ENCODE measurements at regions not wholly inside any gene's neighbourhood (a gene's known extent, or its start where the extent isn't known, plus 50 kb on each side); places are given as distances from the start of the nearest gene placed in this dataset.

- H3K36me3 Mint-ChIP-seq (ENCODE audit: low read depth): no peaks in the 10 kb centered on the region
- peaks cover 5% of the 10 kb centered on the region for H3K9me3 Mint-ChIP-seq
- H3K27ac Mint-ChIP-seq: no peak overlapping the region
- H3K4me3 Mint-ChIP-seq: no peak overlapping the region
- H3K27me3 Mint-ChIP-seq (ENCODE audit: low read depth): no peaks in the 10 kb centered on the region
- intact Hi-C loops (cut with micrococcal nuclease): no loop called here
- CTCF ChIA-PET: no interaction called here
- DNase-seq: no peak
- H3K4me1 Mint-ChIP-seq (ENCODE audit: low read depth): no peaks in the 10 kb centered on the region
Measured at GRCh38 chr4:132605551-132605950, 543.5 kb upstream of the PCDH10 start.

GRCh38 chr4:132614682-132615081 lies 534.4 kb upstream of the PCDH10 start:
- intact Hi-C loops (cut with micrococcal nuclease): no loop called here
- Mint-ChIP-seq H3K4me1 (ENCODE audit: low read depth) (no peaks in the 10 kb centered on the region), H3K27ac (no peak overlapping the region), H3K36me3 (ENCODE audit: low read depth) (peaks cover 2% of the 10 kb centered on the region), H3K9me3 (peaks cover 14% of the 10 kb centered on the region), H3K27me3 (ENCODE audit: low read depth) (no peaks in the 10 kb centered on the region), H3K4me3 (no peak overlapping the region)
- CTCF ChIA-PET: no interaction called here
- DNase-seq: no peak

GRCh38 chr4:132619968-132620367 lies 529.1 kb upstream of the PCDH10 start:
- H3K4me3 Mint-ChIP-seq: no peak overlapping the region
- no peaks in the 10 kb centered on the region for H3K27me3 Mint-ChIP-seq (ENCODE audit: low read depth)
- H3K4me1 Mint-ChIP-seq (ENCODE audit: low read depth): no peaks in the 10 kb centered on the region
- intact Hi-C loops (cut with micrococcal nuclease): no loop called here
- H3K9me3 Mint-ChIP-seq: peaks cover 19% of the 10 kb centered on the region
- H3K36me3 Mint-ChIP-seq (ENCODE audit: low read depth): peaks cover 2% of the 10 kb centered on the region
- CTCF ChIA-PET: no interaction called here
- no peak overlapping the region for H3K27ac Mint-ChIP-seq
- no peak for DNase-seq

GRCh38 chr4:132642016-132642817 lies 506.9 kb upstream of the PCDH10 start:
- H3K27ac Mint-ChIP-seq: no peak overlapping the region
- no peaks in the 10 kb centered on the region for H3K27me3 Mint-ChIP-seq (ENCODE audit: low read depth)
- H3K36me3 Mint-ChIP-seq (ENCODE audit: low read depth): no peaks in the 10 kb centered on the region
- no peaks in the 10 kb centered on the region for H3K4me1 Mint-ChIP-seq (ENCODE audit: low read depth)
- CTCF ChIA-PET: no interaction called here
- H3K4me3 Mint-ChIP-seq: no peak overlapping the region
- H3K9me3 Mint-ChIP-seq: no peaks in the 10 kb centered on the region
- intact Hi-C loops (cut with micrococcal nuclease): no loop called here
- peak; percentile 6 for DNase-seq

GRCh38 chr4:132646186-132646585 lies 502.9 kb upstream of the PCDH10 start:
- H3K4me1 Mint-ChIP-seq (ENCODE audit: low read depth): no peaks in the 10 kb centered on the region
- CTCF ChIA-PET: no interaction called here
- intact Hi-C loops (cut with micrococcal nuclease): no loop called here
- no peaks in the 10 kb centered on the region for H3K27me3 Mint-ChIP-seq (ENCODE audit: low read depth)
- H3K36me3 Mint-ChIP-seq (ENCODE audit: low read depth): no peaks in the 10 kb centered on the region
- H3K9me3 Mint-ChIP-seq: peaks cover 4% of the 10 kb centered on the region
- no peak overlapping the region for H3K27ac Mint-ChIP-seq
- no peak overlapping the region for H3K4me3 Mint-ChIP-seq
- DNase-seq: no peak

- Mint-ChIP-seq H3K27ac (no peak overlapping the region), H3K9me3 (peaks cover 14% of the 10 kb centered on the region), H3K4me3 (no peak overlapping the region), H3K27me3 (ENCODE audit: low read depth) (no peaks in the 10 kb centered on the region), H3K36me3 (ENCODE audit: low read depth) (no peaks in the 10 kb centered on the region), H3K4me1 (ENCODE audit: low read depth) (no peaks in the 10 kb centered on the region)
- DNase-seq: no peak
- CTCF ChIA-PET: interaction anchor here (0.6 kb wide), 1 partner anchor 766 kb away, joined by 3 read pairs; no protein-coding TSS in a partner anchor
- intact Hi-C loops (cut with micrococcal nuclease): no loop called here
Measured at GRCh38 chr4:132651196-132651595, 497.9 kb upstream of the PCDH10 start.

- DNase-seq: no peak
- intact Hi-C loops (cut with micrococcal nuclease): no loop called here
- Mint-ChIP-seq H3K9me3 (peaks cover 7% of the 10 kb centered on the region), H3K4me1 (ENCODE audit: low read depth) (no peaks in the 10 kb centered on the region), H3K4me3 (no peak overlapping the region), H3K36me3 (ENCODE audit: low read depth) (no peaks in the 10 kb centered on the region), H3K27ac (no peak overlapping the region), H3K27me3 (ENCODE audit: low read depth) (no peaks in the 10 kb centered on the region)
- CTCF ChIA-PET: no interaction called here
Measured at GRCh38 chr4:132660181-132660580, 488.9 kb upstream of the PCDH10 start.

GRCh38 chr4:132662456-132662855 lies 486.6 kb upstream of the PCDH10 start:
- Mint-ChIP-seq H3K9me3 (peaks cover 5% of the 10 kb centered on the region), H3K4me1 (ENCODE audit: low read depth) (no peaks in the 10 kb centered on the region), H3K27ac (no peak overlapping the region), H3K36me3 (ENCODE audit: low read depth) (no peaks in the 10 kb centered on the region), H3K4me3 (no peak overlapping the region), H3K27me3 (ENCODE audit: low read depth) (no peaks in the 10 kb centered on the region)
- CTCF ChIA-PET: no interaction called here
- intact Hi-C loops (cut with micrococcal nuclease): no loop called here
- DNase-seq: no peak

GRCh38 chr4:132669786-132670185 lies 479.3 kb upstream of the PCDH10 start:
- H3K4me3 Mint-ChIP-seq: no peak overlapping the region
- no peaks in the 10 kb centered on the region for H3K27me3 Mint-ChIP-seq (ENCODE audit: low read depth)
- no peaks in the 10 kb centered on the region for H3K36me3 Mint-ChIP-seq (ENCODE audit: low read depth)
- no peak overlapping the region for H3K27ac Mint-ChIP-seq
- peaks cover 6% of the 10 kb centered on the region for H3K9me3 Mint-ChIP-seq
- H3K4me1 Mint-ChIP-seq (ENCODE audit: low read depth): no peaks in the 10 kb centered on the region
- DNase-seq: no peak
- CTCF ChIA-PET: no interaction called here
- intact Hi-C loops (cut with micrococcal nuclease): no loop called here

- no peaks in the 10 kb centered on the region for H3K36me3 Mint-ChIP-seq (ENCODE audit: low read depth)
Measured at GRCh38 chr4:132670557-132670956, 478.5 kb upstream of the PCDH10 start.

GRCh38 chr4:132683957-132684356 lies 465.1 kb upstream of the PCDH10 start:
- DNase-seq: no peak
- no peaks in the 10 kb centered on the region for H3K36me3 Mint-ChIP-seq (ENCODE audit: low read depth)
- intact Hi-C loops (cut with micrococcal nuclease): no loop called here
- CTCF ChIA-PET: no interaction called here
- H3K4me1 Mint-ChIP-seq (ENCODE audit: low read depth): no peaks in the 10 kb centered on the region
- H3K4me3 Mint-ChIP-seq: no peak overlapping the region
- peaks cover 17% of the 10 kb centered on the region for H3K9me3 Mint-ChIP-seq
- H3K27ac Mint-ChIP-seq: no peak overlapping the region
- no peaks in the 10 kb centered on the region for H3K27me3 Mint-ChIP-seq (ENCODE audit: low read depth)

More at GRCh38 chr4:132670557-132670956, 478.5 kb upstream of the PCDH10 start:
- intact Hi-C loops (cut with micrococcal nuclease): no loop called here
- H3K27me3 Mint-ChIP-seq (ENCODE audit: low read depth): no peaks in the 10 kb centered on the region
- CTCF ChIA-PET: no interaction called here
- H3K27ac Mint-ChIP-seq: no peak overlapping the region
- peaks cover 4% of the 10 kb centered on the region for H3K9me3 Mint-ChIP-seq
- DNase-seq: no peak
- H3K4me1 Mint-ChIP-seq (ENCODE audit: low read depth): no peaks in the 10 kb centered on the region
- H3K4me3 Mint-ChIP-seq: no peak overlapping the region

GRCh38 chr4:132691026-132691425 lies 458.1 kb upstream of the PCDH10 start:
- no peaks in the 10 kb centered on the region for H3K27me3 Mint-ChIP-seq (ENCODE audit: low read depth)
- CTCF ChIA-PET: no interaction called here
- H3K4me1 Mint-ChIP-seq (ENCODE audit: low read depth): no peaks in the 10 kb centered on the region
- no peak overlapping the region for H3K27ac Mint-ChIP-seq
- H3K36me3 Mint-ChIP-seq (ENCODE audit: low read depth): no peaks in the 10 kb centered on the region
- no peak overlapping the region for H3K4me3 Mint-ChIP-seq
- no peak for DNase-seq
- H3K9me3 Mint-ChIP-seq: peaks cover 15% of the 10 kb centered on the region
- intact Hi-C loops (cut with micrococcal nuclease): no loop called here

GRCh38 chr4:132691668-132692067 lies 457.4 kb upstream of the PCDH10 start:
- Mint-ChIP-seq H3K4me3 (no peak overlapping the region), H3K4me1 (ENCODE audit: low read depth) (no peaks in the 10 kb centered on the region), H3K27me3 (ENCODE audit: low read depth) (no peaks in the 10 kb centered on the region), H3K9me3 (peaks cover 15% of the 10 kb centered on the region), H3K27ac (no peak overlapping the region), H3K36me3 (ENCODE audit: low read depth) (no peaks in the 10 kb centered on the region)
- DNase-seq: no peak
- CTCF ChIA-PET: no interaction called here
- intact Hi-C loops (cut with micrococcal nuclease): no loop called here

All from activated naive CD4-positive, alpha-beta T cell treated with anti-CD3 and anti-CD28 coated beads for 36 hours (primary cell).